Nephron (organoid): ENCODE measurements at regions not wholly inside any gene's neighbourhood (a gene's known extent, or its start where the extent isn't known, plus 50 kb on each side); places are given as distances from the start of the nearest gene placed in this dataset.

ENCODE experiments used
- H3K27ac Mint-ChIP-seq, 3 experiments: 2 replicates each; pipeline ENCODE4 v1.8.0; 2020; ENCODE audit warnings: mixed read lengths in 3 of 3, mild to moderate bottlenecking in 2 of 3, moderate library complexity in 1 of 3
- H3K27me3 Mint-ChIP-seq: 2 replicates; pipeline ENCODE4 v1.8.0; 2021; ENCODE audit warnings: low read depth, mild to moderate bottlenecking, moderate library complexity, mixed read lengths
- H3K36me3 Mint-ChIP-seq: 2 replicates; pipeline ENCODE4 v1.8.0; 2020; ENCODE audit warnings: low read depth, mixed read lengths
- H3K4me1 Mint-ChIP-seq: 2 replicates; pipeline ENCODE4 v1.8.0; 2020; ENCODE audit warnings: mixed read lengths
- H3K4me3 Mint-ChIP-seq, 3 experiments: 2 replicates each; pipeline ENCODE4 v1.8.0; 2020; ENCODE audit warnings: mild to moderate bottlenecking in 3 of 3, mixed read lengths in 3 of 3, moderate library complexity in 2 of 3
- H3K9me3 Mint-ChIP-seq: 2 replicates; pipeline ENCODE4 v1.8.0; 2020; ENCODE audit warnings: mixed read lengths
- CTCF ChIP-seq, 3 experiments: fragments of 200-600 bp; sonication (generic); IDR thresholded peaks; one replicate each; pipeline ENCODE4 v1.5.0; 2021; ENCODE audit warnings: antibody characterized with exemption in 3 of 3; ENCODE audit not compliant: unreplicated experiment in 3 of 3

- Mint-ChIP-seq H3K4me3 (no peak overlapping the region), H3K9me3 (no peaks in the 10 kb centered on the region), H3K27ac (no peak overlapping the region), H3K4me1 (no peaks in the 10 kb centered on the region), H3K27me3 (peaks cover 57% of the 10 kb centered on the region), H3K36me3 (no peaks in the 10 kb centered on the region)
- TF ChIP-seq CTCF (IDR thresholded peaks at IDR 0.05; ENCODE audit: unreplicated experiment in 3 of 3), result no peak
Observed at GRCh38 chr1:17998889-17999288, 108.7 kb upstream of the IGSF21 start.

GRCh38 chr1:17999884-18000283, 107.7 kb upstream of the IGSF21 start:
- Mint-ChIP-seq H3K4me3 (no peak overlapping the region), H3K36me3 (no peaks in the 10 kb centered on the region), H3K27ac (no peak overlapping the region), H3K4me1 (no peaks in the 10 kb centered on the region), H3K27me3 (peaks cover 55% of the 10 kb centered on the region), H3K9me3 (no peaks in the 10 kb centered on the region)
- no peak for TF ChIP-seq CTCF (IDR thresholded peaks at IDR 0.05; ENCODE audit: unreplicated experiment in 3 of 3)

GRCh38 chr1:18001725-18002124, 105.9 kb upstream of the IGSF21 start:
- no peaks in the 10 kb centered on the region for H3K36me3 Mint-ChIP-seq
- no peaks in the 10 kb centered on the region for H3K9me3 Mint-ChIP-seq
- no peak overlapping the region for H3K4me3 Mint-ChIP-seq
- no peak for TF ChIP-seq CTCF (IDR thresholded peaks at IDR 0.05; ENCODE audit: unreplicated experiment in 3 of 3)
- H3K27ac Mint-ChIP-seq, result no peak overlapping the region
- H3K27me3 Mint-ChIP-seq, result peaks cover 58% of the 10 kb centered on the region
- no peaks in the 10 kb centered on the region for H3K4me1 Mint-ChIP-seq

- H3K4me3 Mint-ChIP-seq, result no peak overlapping the region
- no peaks in the 10 kb centered on the region for H3K9me3 Mint-ChIP-seq
- H3K27me3 Mint-ChIP-seq, result peaks cover 70% of the 10 kb centered on the region
- no peaks in the 10 kb centered on the region for H3K36me3 Mint-ChIP-seq
- TF ChIP-seq CTCF (IDR thresholded peaks at IDR 0.05; ENCODE audit: unreplicated experiment in 3 of 3), result no peak
- H3K27ac Mint-ChIP-seq, result no peak overlapping the region
- no peaks in the 10 kb centered on the region for H3K4me1 Mint-ChIP-seq
Observed at GRCh38 chr1:18004278-18004677, 103.3 kb upstream of the IGSF21 start.

- Mint-ChIP-seq H3K27ac (no peak overlapping the region), H3K4me1 (no peaks in the 10 kb centered on the region), H3K4me3 (no peak overlapping the region), H3K27me3 (peaks cover 78% of the 10 kb centered on the region), H3K9me3 (no peaks in the 10 kb centered on the region), H3K36me3 (no peaks in the 10 kb centered on the region)
- TF ChIP-seq CTCF (IDR thresholded peaks at IDR 0.05; ENCODE audit: unreplicated experiment in 3 of 3), result no peak
Observed at GRCh38 chr1:18005238-18005637, 102.4 kb upstream of the IGSF21 start.

- Mint-ChIP-seq H3K9me3 (no peaks in the 10 kb centered on the region), H3K4me1 (no peaks in the 10 kb centered on the region)
Observed at GRCh38 chr1:18007391-18008041, 100.1 kb upstream of the IGSF21 start.

More at GRCh38 chr1:18007391-18008041, 100.1 kb upstream of the IGSF21 start:
- H3K27ac Mint-ChIP-seq, result no peak overlapping the region
- peaks cover 79% of the 10 kb centered on the region for H3K27me3 Mint-ChIP-seq
- H3K4me3 Mint-ChIP-seq, result no peak overlapping the region
- no peak for TF ChIP-seq CTCF (IDR thresholded peaks at IDR 0.05; ENCODE audit: unreplicated experiment in 3 of 3)
- H3K36me3 Mint-ChIP-seq, result no peaks in the 10 kb centered on the region
